Epidermal melanocyte (primary cell): ENCODE measurements at regions not wholly inside any gene's neighbourhood (a gene's known extent, or its start where the extent isn't known, plus 50 kb on each side); places are given as distances from the start of the nearest gene placed in this dataset.

Source experiments
- DNase-seq: peaks from one replicate; pipeline ENCODE4 v3.0.0; 2011; ENCODE audit warnings: low spot score; ENCODE audit not compliant: insufficient read length

DNA sequence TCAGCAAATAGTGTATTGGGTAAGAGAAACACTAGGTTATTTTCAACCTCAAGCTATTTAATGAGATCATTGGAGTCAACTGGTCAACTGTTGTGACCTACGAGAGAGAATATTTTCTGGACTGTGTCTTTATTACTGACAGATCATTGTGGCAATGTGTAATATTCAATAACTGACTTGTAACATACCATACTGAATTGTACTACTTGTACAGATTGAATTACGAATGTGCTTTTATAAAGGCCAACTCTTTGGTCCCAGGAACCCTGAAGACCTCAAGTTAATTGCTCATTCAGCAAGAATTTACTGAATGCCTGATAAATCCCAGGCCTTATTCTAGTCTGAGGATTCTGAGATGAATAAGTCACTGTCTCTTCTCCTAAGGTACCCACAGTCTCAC, 56.1 kb upstream of the CAMK1G start:
- DNase-seq: no peak

DNA sequence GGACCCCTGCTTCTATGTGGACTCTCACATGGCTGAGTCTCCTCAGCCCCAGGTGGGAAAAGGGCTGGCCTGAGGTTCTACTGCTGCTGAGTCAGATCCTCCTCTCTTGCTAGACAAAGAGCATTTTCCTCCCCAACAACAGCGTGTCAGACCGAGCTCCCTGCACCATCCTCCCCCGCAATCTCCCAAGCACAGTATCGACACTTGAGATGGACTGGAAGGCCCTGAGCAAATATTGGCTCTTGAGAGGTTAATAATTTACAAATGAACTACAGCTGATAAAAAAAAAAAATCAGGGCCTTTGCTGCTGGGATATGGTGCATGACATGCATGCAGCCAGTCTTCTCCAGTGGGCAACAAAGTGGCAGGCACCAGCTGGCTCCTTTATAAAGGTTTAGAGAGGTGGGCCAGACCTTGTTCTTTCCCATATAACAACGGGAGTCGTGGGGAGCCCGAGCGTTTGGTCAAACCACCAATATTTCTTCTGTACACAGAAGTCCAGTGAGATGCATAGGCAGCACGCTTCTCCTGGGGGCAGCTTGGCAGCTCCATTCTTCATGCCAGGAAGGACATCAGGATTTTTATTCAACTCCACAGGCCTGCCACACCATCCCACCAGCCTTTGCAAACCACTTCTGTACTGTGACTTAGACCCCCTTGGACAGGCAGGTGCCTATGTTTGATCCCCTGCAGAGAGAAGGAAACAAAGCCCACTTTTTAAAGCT, 55.4 kb upstream of the CAMK1G start:
- DNase-seq: no peak

DNA sequence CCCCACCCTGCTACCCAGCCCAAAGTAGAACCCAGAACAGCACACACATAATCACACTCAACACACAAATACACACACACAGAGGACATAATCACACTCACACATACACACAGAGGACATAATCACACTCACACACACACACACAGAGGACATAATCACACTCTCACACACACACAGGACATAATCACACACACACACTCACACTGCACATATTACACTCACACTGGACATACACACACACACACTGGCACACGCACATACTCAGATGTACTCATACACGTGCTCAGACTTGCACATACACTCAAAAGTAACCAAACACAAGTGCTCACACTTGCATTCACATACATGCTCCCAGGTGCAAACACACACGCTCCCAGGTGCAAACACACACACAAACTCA, 54.3 kb upstream of the CAMK1G start:
- DNase-seq: no peak

DNA sequence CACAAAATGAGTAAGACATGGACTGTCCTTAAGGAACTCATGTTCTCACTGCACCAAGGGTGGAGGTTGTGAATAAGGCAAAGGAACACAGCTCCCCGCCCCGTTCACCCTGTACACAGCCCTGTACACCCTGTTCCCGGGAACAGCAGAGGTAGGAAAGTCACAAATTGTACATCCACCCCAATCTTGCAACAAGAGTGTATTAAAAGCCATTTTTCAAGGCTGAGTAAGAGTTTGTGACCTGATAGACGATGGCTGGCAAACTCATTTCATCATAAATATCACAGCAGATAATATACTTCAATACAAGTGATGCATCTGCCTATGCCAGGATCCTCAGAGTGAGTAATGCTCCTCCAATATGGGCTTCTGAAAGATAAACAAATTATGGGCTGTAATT, 52.5 kb upstream of the CAMK1G start:
- no peak for DNase-seq

DNA sequence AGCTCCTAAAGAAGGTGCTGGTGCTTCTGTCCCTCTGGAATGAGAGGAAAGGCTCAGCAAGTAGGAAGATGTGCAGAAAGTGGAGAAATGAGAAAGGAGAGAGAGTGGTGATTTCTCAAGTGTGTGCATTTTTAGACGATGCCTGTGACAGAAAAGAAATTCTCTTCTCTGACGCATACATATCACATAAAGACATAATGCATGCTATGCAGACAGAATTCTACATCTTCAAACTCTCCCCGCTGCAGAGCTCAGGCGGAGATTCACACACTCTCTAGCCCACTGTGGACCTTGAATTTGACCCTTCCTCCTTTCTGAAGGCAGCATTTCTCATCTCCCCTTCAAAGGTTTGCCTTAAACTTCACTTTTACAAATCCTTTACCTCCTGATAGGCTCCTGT, 52.0 kb upstream of the CAMK1G start:
- no peak for DNase-seq
